HL-60 (cell line): ENCODE measurements at regions not wholly inside any gene's neighbourhood (a gene's known extent, or its start where the extent isn't known, plus 50 kb on each side); places are given as distances from the start of the nearest gene placed in this dataset.

Experiments
- DNase-seq, 2 experiments: peaks; one replicate each; pipeline ENCODE4 v3.0.0-alpha.2; 2010 to 2020; ENCODE audit warnings: low read depth in 1 of 2, low spot score in 1 of 2
- H3K27ac ChIP-seq: fragments of 250-450 bp; sonication (Bioruptor Pico); replicated peaks from 2 replicates; pipeline ENCODE4 v1.5.1; 2020; ENCODE audit warnings: mild to moderate bottlenecking, moderate library complexity
- H3K27me3 ChIP-seq: fragments of 250-450 bp; sonication (Bioruptor Pico); 2 replicates; pipeline ENCODE4 v1.5.1; 2021; ENCODE audit warnings: mild to moderate bottlenecking, moderate library complexity; ENCODE audit not compliant: insufficient read depth, poor library complexity, severe bottlenecking
- H3K4me3 ChIP-seq: replicated peaks from 2 replicates; pipeline ENCODE4 v1.5.1; 2011; ENCODE audit warnings: mild to moderate bottlenecking, control low read depth, low read length; ENCODE audit not compliant: insufficient read depth
- CTCF ChIP-seq: IDR thresholded peaks from one replicate; pipeline ENCODE4 v1.5.1; 2011; ENCODE audit warnings: low read length, control low read depth, inconsistent platforms; ENCODE audit not compliant: insufficient read depth
- GABPA ChIP-seq: IDR thresholded peaks from 2 replicates; pipeline ENCODE4 v1.6.1; 2012; ENCODE audit warnings: low read depth
- POLR2AphosphoS5 ChIP-seq: IDR thresholded peaks from 2 replicates; pipeline ENCODE4 v1.6.1; 2012; ENCODE audit warnings: low read depth
- REST ChIP-seq: IDR thresholded peaks from 2 replicates; pipeline ENCODE4 v1.6.1; 2012; ENCODE audit warnings: low read depth; ENCODE audit not compliant: insufficient replicate concordance
- SPI1 ChIP-seq: IDR thresholded peaks from 2 replicates; pipeline ENCODE4 v1.6.1; 2012; ENCODE audit warnings: low read depth, mild to moderate bottlenecking, borderline replicate concordance

GRCh38 chr14:62102349-62102725 is 340.1 kb downstream of the SNAPC1 start:
- Histone ChIP-seq H3K4me3 (no peak overlapping the region), H3K27me3 (no peaks in the 10 kb centered on the region), H3K27ac (no peak overlapping the region)
- DNase-seq, result no peak
- no peak for TF ChIP-seq REST
- TF ChIP-seq SPI1, result no peak
- TF ChIP-seq GABPA, result no peak
- no peak for TF ChIP-seq CTCF
- no peak for TF ChIP-seq POLR2AphosphoS5

- DNase-seq, result no peak
- no peak overlapping the region for H3K27ac ChIP-seq
- no peak for TF ChIP-seq POLR2AphosphoS5
- no peak for TF ChIP-seq SPI1
- no peak for TF ChIP-seq CTCF
- TF ChIP-seq GABPA, result no peak
- TF ChIP-seq REST, result no peak
- H3K27me3 ChIP-seq, result no peaks in the 10 kb centered on the region
- no peak overlapping the region for H3K4me3 ChIP-seq
Measured at GRCh38 chr14:62103464-62103863, 341.2 kb downstream of the SNAPC1 start.

- Histone ChIP-seq H3K27me3 (no peaks in the 10 kb centered on the region), H3K27ac (no peak overlapping the region), H3K4me3 (no peak overlapping the region)
- no peak for TF ChIP-seq POLR2AphosphoS5
- no peak for TF ChIP-seq REST
- no peak for TF ChIP-seq CTCF
- no peak for TF ChIP-seq SPI1
- TF ChIP-seq GABPA, result no peak
- no peak for DNase-seq
Measured at GRCh38 chr14:62110941-62111340, 348.7 kb downstream of the SNAPC1 start.
